ENCODE measurements at regions not wholly inside any gene's neighbourhood (a gene's known extent, or its start where the extent isn't known, plus 50 kb on each side); places are given as distances from the start of the nearest gene placed in this dataset.

DNA sequence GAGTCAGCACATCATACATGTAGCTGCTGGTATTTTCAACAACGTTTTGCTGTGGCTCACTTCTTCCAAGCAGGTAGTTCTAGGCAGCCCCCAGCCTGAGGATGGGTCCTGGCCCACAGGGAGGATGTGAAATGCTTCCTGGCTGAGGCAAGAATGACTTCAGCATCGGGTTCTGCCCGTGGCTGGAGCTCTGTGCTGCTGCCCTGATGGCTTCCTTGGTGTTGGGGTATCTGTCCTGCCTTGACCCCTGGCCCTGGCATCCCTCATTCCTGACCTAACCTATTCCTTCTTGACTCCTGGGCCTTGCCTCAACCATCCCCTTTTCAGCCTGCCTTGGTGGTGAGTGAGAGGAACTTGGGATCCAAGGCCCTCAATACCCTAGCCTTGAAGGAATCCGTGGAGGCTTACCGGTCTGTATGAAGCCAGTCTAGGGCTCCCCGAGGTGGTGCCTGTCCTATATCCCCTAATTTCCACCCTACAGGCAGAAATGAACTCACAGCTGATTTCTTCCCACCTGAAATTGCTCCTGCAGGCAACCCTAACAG is 300.6 kb downstream of the TLE3 start:
- TF ChIP-seq REST (IDR thresholded peaks at IDR 0.05) (no peak), CTCF (IDR thresholded peaks at IDR 0.05) (no peak), POLR2A (IDR thresholded peaks at IDR 0.05; ENCODE audit: low read length) (no peak), NPAS2 (CRISPR knock-in tag; IDR thresholded peaks at IDR 0.05; ENCODE audit: borderline replicate concordance) (no peak), USF2 (IDR thresholded peaks at IDR 0.05) (no peak), RAD21 (conservative IDR thresholded peaks at IDR 0.05 in 1 of 2, IDR thresholded peaks at IDR 0.05 in 1 of 2) (no peak), FOSL2 (IDR thresholded peaks at IDR 0.05) (no peak), FOSL2 (CRISPR knock-in tag; IDR thresholded peaks at IDR 0.05) (no peak), ELK1 (IDR thresholded peaks at IDR 0.05; ENCODE audit: low read depth, low read length) (no peak), JUN (IDR thresholded peaks at IDR 0.05) (no peak), EP300 (IDR thresholded peaks at IDR 0.05) (no peak), PBX3 (IDR thresholded peaks at IDR 0.05) (no peak), PHF8 (IDR thresholded peaks at IDR 0.05; ENCODE audit: borderline replicate concordance, low read depth) (no peak), ESRRA (IDR thresholded peaks at IDR 0.05; ENCODE audit: borderline replicate concordance, low read length) (no peak), SMC3 (IDR thresholded peaks at IDR 0.05) (no peak)
